Fibroblast of skin of right biceps (primary cell): ENCODE measurements at regions not wholly inside any gene's neighbourhood (a gene's known extent, or its start where the extent isn't known, plus 50 kb on each side); places are given as distances from the start of the nearest gene placed in this dataset.

ENCODE experiments used
- DNase-seq: peaks from one replicate; pipeline ENCODE4 v3.0.0-alpha.2; 2013

DNA sequence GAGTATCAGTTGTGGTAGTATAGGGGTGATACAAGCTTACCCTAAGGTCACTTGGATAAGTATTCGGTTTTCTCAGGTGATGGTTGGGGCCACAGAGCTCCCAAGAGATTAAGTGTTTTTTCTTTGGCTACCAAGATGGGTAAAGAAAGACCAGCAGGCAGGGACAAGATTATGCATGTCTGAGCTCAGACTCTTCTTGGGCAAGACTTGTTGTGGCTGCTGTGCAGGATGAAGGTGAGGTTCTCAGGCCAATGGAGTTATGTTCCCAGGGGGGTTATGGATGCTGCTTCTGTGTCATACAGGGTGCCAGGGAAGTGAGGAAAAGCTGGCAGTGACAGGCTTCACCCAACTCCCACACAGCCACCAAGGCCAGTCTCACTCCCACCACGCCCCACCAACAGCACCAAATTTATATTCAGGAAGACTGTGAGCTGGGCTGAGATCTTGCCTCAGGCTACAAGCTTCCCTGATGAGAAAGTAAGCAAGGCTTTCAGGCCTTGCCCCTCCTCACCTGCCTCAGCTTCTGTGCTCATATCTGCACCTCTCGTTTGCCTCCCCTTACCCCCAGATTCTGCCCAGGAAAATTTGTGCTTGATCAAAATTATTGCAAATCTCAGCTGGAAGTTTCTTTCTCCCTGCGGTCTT, 511.8 kb upstream of the SLITRK1 start:
- no peak for DNase-seq

- DNase-seq = no peak
Observed at GRCh38 chr13:84380866-84381265, 498.6 kb upstream of the SLITRK1 start.

DNA sequence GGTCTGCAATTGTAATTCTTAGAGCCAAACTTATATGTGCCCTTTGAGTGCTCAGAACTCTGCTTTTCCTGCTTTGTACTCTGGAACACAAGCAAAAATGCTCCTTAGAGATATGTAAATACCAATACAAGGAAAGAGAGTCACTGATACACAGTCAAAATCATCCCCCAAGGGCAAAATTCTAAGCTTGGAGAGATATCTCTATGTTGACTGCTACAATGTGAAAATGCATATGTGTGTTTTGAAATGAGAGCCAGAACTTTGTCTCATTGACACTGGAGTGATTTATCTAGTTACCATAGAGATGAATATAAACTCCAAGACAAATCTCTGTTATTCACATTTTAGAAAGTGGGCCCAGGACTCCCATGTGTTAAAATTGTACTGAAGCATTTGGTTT, 494.8 kb upstream of the SLITRK1 start:
- no peak for DNase-seq

DNA sequence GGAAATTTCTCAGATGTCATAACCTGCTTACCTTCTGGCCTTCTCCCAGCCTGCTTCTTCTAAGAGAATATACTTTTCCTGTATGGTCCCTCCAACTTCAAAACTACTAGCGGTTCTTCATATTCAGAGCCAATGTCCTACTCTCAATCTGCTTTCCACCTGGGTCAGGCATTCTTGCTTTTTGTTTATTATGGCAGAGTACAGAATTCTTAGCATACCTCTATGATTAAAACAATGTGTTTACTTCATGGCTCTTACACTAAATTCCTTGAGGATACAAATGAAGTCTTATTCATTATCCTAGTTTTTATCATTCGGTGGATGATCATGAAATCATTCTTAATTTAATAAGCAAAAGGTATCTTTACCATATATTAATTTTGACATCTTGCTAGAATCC, 484.2 kb upstream of the SLITRK1 start:
- DNase-seq = peak; percentile 63

GRCh38 chr13:84362777-84363176, 480.5 kb upstream of the SLITRK1 start:
- peak; percentile 65 for DNase-seq

DNA sequence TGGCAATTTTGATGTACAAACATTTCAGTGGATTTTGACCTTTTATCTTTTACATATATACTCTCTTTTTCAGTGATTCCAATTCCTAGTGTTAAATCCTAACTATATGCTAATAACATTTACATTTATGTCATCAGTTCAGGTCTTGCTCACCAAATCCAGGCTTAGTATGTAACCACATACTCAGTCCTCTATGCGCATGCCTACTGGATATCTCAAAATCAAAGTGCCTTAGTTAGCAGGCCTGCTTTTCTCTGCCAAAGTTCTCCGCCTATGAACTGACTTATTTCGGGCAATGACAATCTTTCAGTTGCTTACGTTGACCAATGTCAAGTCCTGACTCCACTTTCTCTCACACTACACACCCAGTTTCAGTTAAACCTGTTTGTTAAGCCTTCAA, 478.5 kb upstream of the SLITRK1 start:
- DNase-seq = no peak

DNA sequence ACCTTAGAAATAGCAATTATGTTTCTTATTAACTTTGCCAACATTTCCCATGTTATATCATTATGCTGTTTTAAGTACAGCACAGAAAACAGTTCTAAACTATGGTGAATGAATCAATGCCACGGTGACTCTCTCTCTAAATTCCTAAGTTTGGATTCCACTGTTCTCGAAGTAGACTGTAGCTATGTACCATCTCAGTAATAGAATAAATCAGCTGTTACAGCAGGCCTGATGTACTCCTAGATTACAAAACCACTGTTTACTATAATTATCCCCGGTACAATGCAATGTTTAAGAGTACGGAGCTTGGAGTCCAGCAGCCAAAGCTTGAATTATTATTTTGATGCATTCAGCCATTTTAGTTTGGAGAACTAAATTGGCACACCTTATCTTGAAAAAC, 476.3 kb upstream of the SLITRK1 start:
- DNase-seq = no peak

DNA sequence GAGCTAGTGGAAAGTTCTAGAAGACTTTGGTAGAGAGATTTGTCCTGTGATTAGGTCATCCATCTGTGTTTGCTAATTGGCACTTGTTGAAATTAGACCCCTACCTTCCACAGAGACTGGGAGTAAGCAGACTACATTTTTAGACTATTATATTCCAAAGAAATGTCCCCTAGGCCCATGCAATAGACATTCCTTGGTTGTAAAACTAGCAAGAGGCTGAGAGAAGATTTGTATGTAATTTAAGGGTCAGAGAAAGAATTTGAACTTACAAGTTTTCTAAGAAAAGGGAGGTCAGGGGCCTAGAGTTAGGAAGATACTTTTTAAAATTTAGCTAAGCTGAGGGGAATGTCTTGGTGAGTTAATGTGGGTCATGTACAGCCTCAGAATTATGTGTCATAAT, 470.7 kb upstream of the SLITRK1 start:
- DNase-seq = no peak

DNA sequence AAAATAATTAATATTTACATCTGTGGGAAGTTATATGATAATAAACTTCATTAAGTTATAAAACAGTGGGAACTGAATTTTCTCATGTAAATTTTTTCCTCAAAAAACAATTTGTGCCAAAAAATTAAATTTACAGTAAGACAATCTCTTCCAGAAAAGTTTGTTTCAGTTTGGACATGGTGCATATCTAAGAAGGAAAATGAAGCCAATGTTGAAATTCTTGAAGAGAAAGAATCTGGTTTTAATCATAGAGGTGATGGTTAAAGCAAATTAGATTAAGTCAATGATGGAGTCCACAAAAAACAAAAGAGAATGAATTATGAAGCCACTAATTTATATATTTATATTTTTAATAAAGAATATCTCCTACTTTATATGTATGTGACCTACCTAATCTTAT, 457.2 kb upstream of the SLITRK1 start:
- no peak for DNase-seq

DNA sequence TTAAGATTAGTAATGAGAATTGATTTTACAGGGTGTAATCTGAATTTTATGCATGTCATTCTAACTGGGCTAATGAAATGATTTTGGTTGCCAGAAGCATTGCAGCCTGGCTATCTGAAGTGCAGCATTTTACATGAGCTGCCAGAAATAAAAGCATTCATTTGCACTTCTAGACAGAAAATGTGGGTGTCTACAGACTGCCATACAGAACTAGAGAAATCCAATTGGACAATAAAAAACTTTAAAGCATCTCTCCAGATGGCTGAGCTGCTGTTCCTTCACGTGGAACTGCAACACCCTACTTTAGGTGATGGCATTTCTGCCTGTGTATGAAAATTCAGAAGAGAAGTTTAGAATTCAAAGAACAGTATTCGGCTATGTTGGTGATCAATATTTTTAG, 450.1 kb upstream of the SLITRK1 start:
- no peak for DNase-seq

DNA sequence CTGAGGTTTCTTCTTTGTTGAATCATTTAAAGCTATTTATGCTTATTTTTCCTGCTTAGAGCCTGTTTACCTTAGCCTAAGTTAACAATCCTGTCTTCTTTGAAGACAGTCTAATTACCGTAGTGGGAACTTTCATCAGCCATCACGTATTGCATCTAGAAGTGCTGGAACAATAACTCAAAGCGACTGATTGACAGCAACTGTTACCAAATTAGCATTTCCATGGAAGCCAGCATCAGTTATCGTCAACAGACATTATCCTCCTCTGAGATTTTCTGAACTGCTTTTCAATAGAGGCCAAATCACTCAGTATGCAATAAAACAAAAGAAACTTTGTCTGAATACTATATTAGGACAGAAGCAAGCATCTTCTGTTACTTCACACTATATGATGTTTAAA, 433.3 kb upstream of the SLITRK1 start:
- DNase-seq = no peak

GRCh38 chr13:84303035-84303434, 420.8 kb upstream of the SLITRK1 start:
- DNase-seq = no peak

GRCh38 chr13:84297251-84297650, 415.0 kb upstream of the SLITRK1 start:
- DNase-seq = no peak

GRCh38 chr13:84296401-84296800, 414.1 kb upstream of the SLITRK1 start:
- DNase-seq = peak; percentile 42

DNA sequence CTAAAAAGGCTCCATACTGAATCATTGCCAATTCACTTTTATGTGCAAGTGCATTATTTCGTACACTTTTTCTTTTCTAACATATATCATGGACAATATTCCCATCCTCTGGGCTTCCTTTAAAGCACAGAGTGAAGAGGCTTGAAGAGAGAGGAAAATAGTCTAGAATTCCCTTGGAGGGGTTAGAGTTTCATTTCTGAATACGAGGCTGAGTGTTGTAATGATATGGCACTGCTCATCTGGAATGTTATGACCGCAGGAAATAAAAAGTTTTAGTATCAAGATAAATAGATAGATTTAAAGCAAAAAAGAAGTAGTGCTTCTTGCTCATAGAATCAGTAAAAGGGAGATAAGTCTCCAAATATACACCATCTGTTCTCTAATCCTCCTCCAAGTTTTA, 412.3 kb upstream of the SLITRK1 start:
- no peak for DNase-seq

DNA sequence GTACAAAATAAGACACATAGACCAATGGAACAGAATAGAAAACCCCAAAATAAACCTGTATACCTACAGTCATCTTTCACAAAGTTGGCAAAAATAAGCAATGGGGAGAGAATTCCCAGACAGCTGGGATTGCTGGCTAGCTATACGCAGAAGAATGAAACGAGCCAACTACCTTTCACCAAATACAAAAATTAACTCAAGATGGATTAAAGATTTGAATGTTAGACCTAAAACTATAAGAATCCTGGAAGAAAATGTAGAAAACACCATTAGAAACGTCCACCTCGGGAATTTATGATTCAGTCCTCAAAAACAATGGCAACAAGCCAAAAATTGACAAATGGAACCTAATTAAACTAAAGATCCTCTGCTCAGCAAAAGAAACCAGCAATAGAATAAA, 408.1 kb upstream of the SLITRK1 start:
- DNase-seq = no peak

- no peak for DNase-seq
Observed at GRCh38 chr13:84279166-84279565, 396.9 kb upstream of the SLITRK1 start.

GRCh38 chr13:84272877-84273562, 390.7 kb upstream of the SLITRK1 start:
- no peak for DNase-seq

- DNase-seq = no peak
Observed at GRCh38 chr13:84265257-84265764, 383.0 kb upstream of the SLITRK1 start.

- DNase-seq = no peak
Observed at GRCh38 chr13:84263354-84264069, 381.2 kb upstream of the SLITRK1 start.

DNA sequence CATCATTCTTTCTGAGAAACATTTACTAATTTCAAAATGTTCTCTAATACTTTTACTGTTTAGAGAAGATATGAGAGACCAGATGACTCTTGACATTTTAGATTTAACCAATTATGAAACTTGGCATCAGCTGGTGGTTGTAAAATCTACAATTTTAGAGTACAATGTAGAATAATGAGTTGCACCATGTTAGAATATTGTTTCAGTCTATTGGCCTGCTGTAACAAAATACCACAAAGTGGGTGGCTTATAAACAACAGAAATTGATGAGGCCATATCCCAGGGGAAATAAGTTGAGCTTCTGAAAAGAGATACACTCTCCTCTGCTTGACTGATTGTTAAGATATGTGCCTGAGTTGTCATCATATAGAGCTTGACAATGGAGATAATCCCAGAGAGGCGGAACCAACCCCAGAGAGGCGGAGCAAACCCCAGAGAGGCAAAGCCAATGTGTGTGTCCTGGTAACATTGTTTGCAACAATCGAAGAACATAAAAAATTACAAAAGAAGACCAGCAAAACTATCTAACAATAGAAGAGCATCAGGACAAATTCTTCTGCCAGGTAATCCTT, 373.0 kb upstream of the SLITRK1 start:
- no peak for DNase-seq

- DNase-seq = no peak
Observed at GRCh38 chr13:84249463-84249862, 367.2 kb upstream of the SLITRK1 start.

- no peak for DNase-seq
Observed at GRCh38 chr13:84243340-84243739, 361.1 kb upstream of the SLITRK1 start.

DNA sequence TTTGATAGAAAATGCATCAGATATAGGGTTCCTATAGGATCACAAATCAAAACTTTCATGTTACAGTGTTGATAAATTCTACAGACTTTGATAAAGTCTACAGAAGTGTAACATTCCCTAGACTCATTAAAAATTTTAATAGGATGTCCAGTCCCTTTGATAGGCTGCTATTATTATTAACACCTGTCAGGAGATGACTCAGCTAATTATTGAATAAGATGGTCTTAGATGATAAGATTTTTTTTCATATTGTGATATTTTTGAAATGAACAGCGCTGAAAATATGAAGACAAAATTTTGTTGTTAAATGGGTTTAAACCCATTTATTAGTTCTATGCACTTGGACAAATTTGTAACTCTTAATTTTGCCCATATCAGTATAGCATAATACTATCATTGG, 356.8 kb upstream of the SLITRK1 start:
- DNase-seq = no peak
